ENCODE measurements at regions not wholly inside any gene's neighbourhood (a gene's known extent, or its start where the extent isn't known, plus 50 kb on each side); places are given as distances from the start of the nearest gene placed in this dataset.

DNA sequence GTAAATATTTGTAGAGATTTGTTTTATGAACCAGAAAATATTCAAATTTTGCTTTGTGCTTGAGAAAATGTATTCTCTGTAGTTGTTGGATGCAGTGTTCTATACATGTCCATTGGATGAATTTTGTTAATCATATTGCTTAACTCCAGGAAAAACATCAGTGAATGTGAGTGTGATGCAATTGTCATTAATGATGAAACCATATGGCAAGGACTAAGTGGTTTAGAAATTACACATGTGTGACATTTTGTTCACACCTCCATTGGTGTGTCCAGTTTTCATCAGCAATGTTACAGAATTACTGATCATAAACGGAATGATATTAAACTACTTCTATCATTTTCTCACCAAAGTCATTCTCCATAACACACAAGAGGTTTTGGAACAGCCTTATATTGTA lies 151.8 kb upstream of the ST6GALNAC5 start:
- H3K4me1 ChIP-seq (ENCODE audit: control insufficient read depth in 1 of 2, insufficient read depth in 2 of 2, low read length in 2 of 2): no peaks in the 10 kb centered on the region
- no peak overlapping the region for H4K91ac ChIP-seq (ENCODE audit: low read depth, low read length)
- H3K79me2 ChIP-seq (ENCODE audit: control insufficient read depth, insufficient read depth, low read length, poor library complexity): no peaks in the 10 kb centered on the region
- H3K36me3 ChIP-seq (ENCODE audit: control insufficient read depth in 1 of 2, insufficient read depth in 2 of 2, low read length in 2 of 2): no peaks in the 10 kb centered on the region
- no peak overlapping the region for H2AFZ ChIP-seq (ENCODE audit: insufficient read depth, low read length, poor library complexity)
- no peak overlapping the region for H3K18ac ChIP-seq (ENCODE audit: low read length)
- no peak overlapping the region for H2BK12ac ChIP-seq (ENCODE audit: low read length)
- no peaks in the 10 kb centered on the region for H3K79me1 ChIP-seq (ENCODE audit: low read length)
- no peak overlapping the region for H3K9ac ChIP-seq (ENCODE audit: low read length)
- H3K27me3 ChIP-seq (ENCODE audit: insufficient read depth, low read length): no peaks in the 10 kb centered on the region
- DNase-seq: no peak
- no peak overlapping the region for H3K27ac ChIP-seq (ENCODE audit: low read depth, low read length)
- no peak overlapping the region for H3K4me2 ChIP-seq (ENCODE audit: low read length)
- H4K12ac ChIP-seq (ENCODE audit: low read depth, low read length): no peak overlapping the region
- no peak overlapping the region for H4K8ac ChIP-seq (ENCODE audit: low read depth, low read length)
- no peak overlapping the region for H3K4ac ChIP-seq (ENCODE audit: low read depth, low read length)
- no peak overlapping the region for H3K14ac ChIP-seq (ENCODE audit: low read length)
- no peaks in the 10 kb centered on the region for H3K9me3 ChIP-seq (ENCODE audit: insufficient read depth, low read depth, low read length)
- WGBS (ENCODE audit: extremely low coverage, insufficient coverage, insufficient read length): no CpG with 5 or more reads among the region's 1 CpG
- no peak overlapping the region for H2BK5ac ChIP-seq (ENCODE audit: low read depth, low read length, poor library complexity)
- H2AK5ac ChIP-seq (ENCODE audit: low read length): no peak overlapping the region
- H3K23ac ChIP-seq (ENCODE audit: low read length): no peak overlapping the region
- H3K4me3 ChIP-seq (ENCODE audit: low read depth, low read length): no peak overlapping the region
- H2BK120ac ChIP-seq (ENCODE audit: insufficient read depth, low read length, poor library complexity): no peak overlapping the region

DNA sequence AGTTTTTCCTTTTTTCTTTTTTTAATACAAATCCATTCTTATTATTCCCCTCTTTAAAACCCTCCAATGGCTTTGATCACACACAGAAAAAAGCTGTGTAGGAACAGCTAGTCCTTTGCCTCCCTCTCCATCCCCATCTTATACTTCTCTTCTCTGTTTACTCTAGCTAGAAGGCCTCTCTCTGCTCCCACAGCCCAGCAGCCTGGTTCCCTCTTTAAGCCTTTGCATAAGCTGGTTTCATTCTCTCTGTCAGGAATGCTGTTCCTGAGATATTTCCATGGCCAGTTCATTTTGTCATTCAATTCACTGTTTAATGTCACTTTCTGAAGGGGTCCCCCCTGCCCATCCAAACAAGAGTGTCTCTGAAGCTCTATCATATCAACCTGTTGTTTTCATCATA lies 143.3 kb upstream of the ST6GALNAC5 start:
- Histone ChIP-seq H3K4ac (ENCODE audit: low read depth, low read length) (no peak overlapping the region), H3K4me2 (ENCODE audit: low read length) (no peak overlapping the region), H3K18ac (ENCODE audit: low read length) (no peak overlapping the region), H4K8ac (ENCODE audit: low read depth, low read length) (no peak overlapping the region), H2BK5ac (ENCODE audit: low read depth, low read length, poor library complexity) (no peak overlapping the region), H3K4me1 (ENCODE audit: control insufficient read depth in 1 of 2, insufficient read depth in 2 of 2, low read length in 2 of 2) (no peaks in the 10 kb centered on the region), H2AFZ (ENCODE audit: insufficient read depth, low read length, poor library complexity) (no peak overlapping the region), H2BK12ac (ENCODE audit: low read length) (no peak overlapping the region), H3K9ac (ENCODE audit: low read length) (no peak overlapping the region), H3K9me3 (ENCODE audit: insufficient read depth, low read depth, low read length) (no peaks in the 10 kb centered on the region), H3K79me1 (ENCODE audit: low read length) (no peaks in the 10 kb centered on the region), H3K23ac (ENCODE audit: low read length) (no peak overlapping the region), H2BK120ac (ENCODE audit: insufficient read depth, low read length, poor library complexity) (no peak overlapping the region), H3K4me3 (ENCODE audit: low read depth, low read length) (no peak overlapping the region), H3K27ac (ENCODE audit: low read depth, low read length) (no peak overlapping the region), H3K79me2 (ENCODE audit: control insufficient read depth, insufficient read depth, low read length, poor library complexity) (no peaks in the 10 kb centered on the region), H3K14ac (ENCODE audit: low read length) (no peak overlapping the region), H3K36me3 (ENCODE audit: control insufficient read depth in 1 of 2, insufficient read depth in 2 of 2, low read length in 2 of 2) (no peaks in the 10 kb centered on the region), H4K91ac (ENCODE audit: low read depth, low read length) (no peak overlapping the region), H4K12ac (ENCODE audit: low read depth, low read length) (no peak overlapping the region), H2AK5ac (ENCODE audit: low read length) (no peak overlapping the region), H3K27me3 (ENCODE audit: insufficient read depth, low read length) (no peaks in the 10 kb centered on the region)
- no peak for DNase-seq

DNA sequence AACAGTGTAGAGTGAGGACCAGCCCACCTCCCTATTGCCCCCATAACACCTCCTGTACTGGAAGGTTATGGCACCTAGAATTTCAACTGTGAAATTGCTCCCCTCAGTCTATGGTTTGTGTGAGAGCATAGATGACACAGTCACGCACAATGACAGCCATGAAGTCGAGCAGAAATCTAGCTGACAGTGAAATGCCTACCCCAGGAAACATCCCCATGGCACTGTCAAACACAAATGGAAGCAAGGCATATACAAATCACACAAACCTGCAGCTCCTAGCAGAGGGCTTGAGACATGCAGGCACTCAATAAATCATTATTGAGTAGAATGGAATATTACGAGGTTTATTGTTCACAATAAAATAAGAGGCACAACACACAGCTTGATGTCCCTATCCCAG lies 142.5 kb upstream of the ST6GALNAC5 start:
- H3K9ac ChIP-seq (ENCODE audit: low read length): no peak overlapping the region
- H3K4me3 ChIP-seq (ENCODE audit: low read depth, low read length): no peak overlapping the region
- H3K9me3 ChIP-seq (ENCODE audit: insufficient read depth, low read depth, low read length): no peaks in the 10 kb centered on the region
- H4K8ac ChIP-seq (ENCODE audit: low read depth, low read length): no peak overlapping the region
- no peak for DNase-seq
- H4K91ac ChIP-seq (ENCODE audit: low read depth, low read length): no peak overlapping the region
- H2AK5ac ChIP-seq (ENCODE audit: low read length): no peak overlapping the region
- H3K36me3 ChIP-seq (ENCODE audit: control insufficient read depth in 1 of 2, insufficient read depth in 2 of 2, low read length in 2 of 2): no peaks in the 10 kb centered on the region
- no peak overlapping the region for H3K14ac ChIP-seq (ENCODE audit: low read length)
- H4K12ac ChIP-seq (ENCODE audit: low read depth, low read length): no peak overlapping the region
- H3K23ac ChIP-seq (ENCODE audit: low read length): no peak overlapping the region
- no peak overlapping the region for H2BK120ac ChIP-seq (ENCODE audit: insufficient read depth, low read length, poor library complexity)
- H3K4me2 ChIP-seq (ENCODE audit: low read length): no peak overlapping the region
- H2BK5ac ChIP-seq (ENCODE audit: low read depth, low read length, poor library complexity): no peak overlapping the region
- H3K4me1 ChIP-seq (ENCODE audit: control insufficient read depth in 1 of 2, insufficient read depth in 2 of 2, low read length in 2 of 2): no peaks in the 10 kb centered on the region
- no peak overlapping the region for H2BK12ac ChIP-seq (ENCODE audit: low read length)
- H3K27me3 ChIP-seq (ENCODE audit: insufficient read depth, low read length): no peaks in the 10 kb centered on the region
- no peak overlapping the region for H3K4ac ChIP-seq (ENCODE audit: low read depth, low read length)
- H3K18ac ChIP-seq (ENCODE audit: low read length): no peak overlapping the region
- WGBS (ENCODE audit: extremely low coverage, insufficient coverage, insufficient read length): no CpG with 5 or more reads among the region's 3 CpGs
- H3K79me2 ChIP-seq (ENCODE audit: control insufficient read depth, insufficient read depth, low read length, poor library complexity): no peaks in the 10 kb centered on the region
- no peak overlapping the region for H3K27ac ChIP-seq (ENCODE audit: low read depth, low read length)
- no peaks in the 10 kb centered on the region for H3K79me1 ChIP-seq (ENCODE audit: low read length)
- no peak overlapping the region for H2AFZ ChIP-seq (ENCODE audit: insufficient read depth, low read length, poor library complexity)

DNA sequence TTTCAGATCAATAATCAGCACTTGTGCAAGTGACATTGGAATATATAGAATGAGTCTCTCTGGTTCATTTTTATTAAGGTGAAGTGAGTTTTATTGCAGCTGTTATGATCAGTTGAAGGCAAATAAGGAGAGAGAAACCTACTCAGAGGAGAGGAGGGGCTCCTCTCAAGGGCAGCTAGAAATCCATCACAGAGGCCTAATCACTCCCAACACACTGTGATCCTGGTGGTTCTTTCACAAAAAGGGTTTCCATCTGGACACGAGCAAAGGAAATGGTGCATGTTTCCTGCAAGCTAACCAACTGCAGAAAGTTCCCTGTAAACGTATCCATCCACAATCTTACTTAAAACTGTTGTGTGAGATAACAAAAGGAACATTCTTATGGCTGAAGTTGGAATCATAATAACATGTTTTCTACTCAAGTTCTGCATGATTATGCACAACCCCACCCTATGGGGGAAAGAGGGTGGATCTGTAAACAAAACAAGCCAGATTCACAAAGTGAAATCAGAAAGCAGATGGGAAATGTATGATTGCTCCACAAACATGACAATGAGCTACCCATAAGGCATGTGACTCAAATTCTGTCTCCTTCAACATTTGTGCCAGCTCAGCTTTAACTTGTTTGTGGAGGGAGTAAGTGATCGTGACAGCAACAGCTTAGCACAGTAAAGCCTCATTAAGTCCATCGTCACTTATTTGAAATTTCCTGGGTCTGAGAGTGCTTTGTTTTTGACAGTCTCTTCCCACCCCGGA lies 141.2 kb upstream of the ST6GALNAC5 start:
- H2BK5ac ChIP-seq (ENCODE audit: low read depth, low read length, poor library complexity): no peak overlapping the region
- H3K4me1 ChIP-seq (ENCODE audit: control insufficient read depth in 1 of 2, insufficient read depth in 2 of 2, low read length in 2 of 2): no peaks in the 10 kb centered on the region
- H3K27ac ChIP-seq (ENCODE audit: low read depth, low read length): no peak overlapping the region
- no peak for DNase-seq
- no peak overlapping the region for H3K18ac ChIP-seq (ENCODE audit: low read length)
- H4K91ac ChIP-seq (ENCODE audit: low read depth, low read length): no peak overlapping the region
- H2BK12ac ChIP-seq (ENCODE audit: low read length): no peak overlapping the region
- no peaks in the 10 kb centered on the region for H3K27me3 ChIP-seq (ENCODE audit: insufficient read depth, low read length)
- H2AFZ ChIP-seq (ENCODE audit: insufficient read depth, low read length, poor library complexity): no peak overlapping the region
- no peaks in the 10 kb centered on the region for H3K79me1 ChIP-seq (ENCODE audit: low read length)
- no peak overlapping the region for H3K23ac ChIP-seq (ENCODE audit: low read length)
- H4K8ac ChIP-seq (ENCODE audit: low read depth, low read length): no peak overlapping the region
- no peak overlapping the region for H4K12ac ChIP-seq (ENCODE audit: low read depth, low read length)
- no peak overlapping the region for H3K4me3 ChIP-seq (ENCODE audit: low read depth, low read length)
- WGBS (ENCODE audit: extremely low coverage, insufficient coverage, insufficient read length): no CpG with 5 or more reads among the region's 5 CpGs
- H3K4ac ChIP-seq (ENCODE audit: low read depth, low read length): no peak overlapping the region
- no peak overlapping the region for H3K4me2 ChIP-seq (ENCODE audit: low read length)
- no peak overlapping the region for H3K14ac ChIP-seq (ENCODE audit: low read length)
- no peaks in the 10 kb centered on the region for H3K79me2 ChIP-seq (ENCODE audit: control insufficient read depth, insufficient read depth, low read length, poor library complexity)
- H3K9me3 ChIP-seq (ENCODE audit: insufficient read depth, low read depth, low read length): no peaks in the 10 kb centered on the region
- no peak overlapping the region for H2BK120ac ChIP-seq (ENCODE audit: insufficient read depth, low read length, poor library complexity)
- H3K9ac ChIP-seq (ENCODE audit: low read length): no peak overlapping the region
- H3K36me3 ChIP-seq (ENCODE audit: control insufficient read depth in 1 of 2, insufficient read depth in 2 of 2, low read length in 2 of 2): no peaks in the 10 kb centered on the region
- no peak overlapping the region for H2AK5ac ChIP-seq (ENCODE audit: low read length)

All from trophoblast cell (in vitro differentiated cells and primary cell).